IMR-90 (cell line): ENCODE measurements at regions not wholly inside any gene's neighbourhood (a gene's known extent, or its start where the extent isn't known, plus 50 kb on each side); places are given as distances from the start of the nearest gene placed in this dataset.

Experiments used
- ATAC-seq: fragments of 200-7000 bp; cut with Tn5 transposase; 2 replicates; pipeline ENCODE4 v1.9.1; 2020; ENCODE audit warnings: low read depth, mild to moderate bottlenecking, moderate library complexity
- BruUV-seq: library from RNA; stranded (reverse); fragments of 400-500 nt; replicated peaks from 2 replicates; lab custom pipeline; 2021; lab: Mats Ljungman, UMichigan
- CTCF ChIA-PET: fragments of 300-600 bp; formaldehyde crosslinking; extraction: SDS; loops from one replicate; lab custom pipeline; 2021; ENCODE audit warnings: antibody characterized with exemption; lab: Yijun Ruan, JAX
- POLR2A ChIA-PET: fragments of 300-600 bp; sonication (Branson Sonifier 250); formaldehyde crosslinking; loops from one replicate; lab custom pipeline; 2022; ENCODE audit warnings: antibody characterized with exemption; ENCODE audit not compliant: unreplicated experiment; lab: Charles Lee
- DNase-seq: peaks from one replicate; pipeline ENCODE4 v3.0.0; 2013
- H2AFZ ChIP-seq: replicated peaks from 2 replicates; pipeline ENCODE3; 2013; ENCODE audit warnings: low read length, mild to moderate bottlenecking; ENCODE audit not compliant: poor library complexity
- H2AK5ac ChIP-seq: 2 replicates; pipeline ENCODE4 v1.6.1; 2013; ENCODE audit warnings: low read depth, low read length, inconsistent platforms
- H2AK9ac ChIP-seq: replicated peaks from 2 replicates; pipeline ENCODE3; 2013; ENCODE audit warnings: mild to moderate bottlenecking, low read depth, low read length, moderate library complexity; ENCODE audit not compliant: poor library complexity
- H2BK120ac ChIP-seq: 2 replicates; pipeline ENCODE4 v1.6.1; 2013; ENCODE audit warnings: low read depth, low read length, inconsistent platforms
- H2BK15ac ChIP-seq: 3 replicates; pipeline ENCODE4 v1.6.1; 2013; ENCODE audit warnings: low read depth, low read length, inconsistent platforms
- H2BK20ac ChIP-seq: 2 replicates; pipeline ENCODE4 v1.6.1; 2013; ENCODE audit warnings: low read depth, mild to moderate bottlenecking, inconsistent platforms, low read length, moderate library complexity
- H2BK5ac ChIP-seq: 2 replicates; pipeline ENCODE4 v1.6.1; 2013; ENCODE audit warnings: mild to moderate bottlenecking, low read depth, low read length, inconsistent platforms; ENCODE audit not compliant: poor library complexity, severe bottlenecking
- H3K14ac ChIP-seq: replicated peaks from 2 replicates; pipeline ENCODE4 v1.6.1; 2013; ENCODE audit warnings: low read depth, low read length, inconsistent platforms
- H3K18ac ChIP-seq: 2 replicates; pipeline ENCODE4 v1.6.1; 2013; ENCODE audit warnings: low read depth, low read length, control low read depth
- H3K23ac ChIP-seq: 2 replicates; pipeline ENCODE4 v1.6.1; 2013; ENCODE audit warnings: low read depth, low read length, inconsistent platforms
- H3K27ac ChIP-seq: 2 replicates; pipeline ENCODE4 v1.5.1; 2013; ENCODE audit warnings: mild to moderate bottlenecking, control low read depth, low read length; ENCODE audit not compliant: insufficient read depth
- H3K27me3 ChIP-seq: 2 replicates; pipeline ENCODE4 v1.6.1; 2013; ENCODE audit warnings: low read length; ENCODE audit not compliant: control insufficient read depth, insufficient read depth
- H3K36me3 ChIP-seq: 2 replicates; pipeline ENCODE4 v1.6.1; 2013; ENCODE audit warnings: low read length, mixed read lengths; ENCODE audit not compliant: control insufficient read depth, insufficient read depth
- H3K4ac ChIP-seq: 2 replicates; pipeline ENCODE4 v1.6.1; 2013; ENCODE audit warnings: low read depth, low read length, inconsistent platforms
- H3K4me1 ChIP-seq: 2 replicates; pipeline ENCODE4 v1.6.1; 2013; ENCODE audit warnings: low read length, mixed read lengths; ENCODE audit not compliant: control insufficient read depth, insufficient read depth
- H3K4me2 ChIP-seq: 2 replicates; pipeline ENCODE4 v1.6.1; 2013; ENCODE audit warnings: low read depth, mild to moderate bottlenecking, control low read depth, low read length, moderate library complexity
- H3K4me3 ChIP-seq: 2 replicates; pipeline ENCODE4 v1.5.1; 2013; ENCODE audit warnings: low read depth, mild to moderate bottlenecking, control low read depth, low read length, moderate library complexity; ENCODE audit not compliant: insufficient read depth
- H3K56ac ChIP-seq: 2 replicates; pipeline ENCODE4 v1.6.1; 2013; ENCODE audit warnings: low read length, inconsistent platforms; ENCODE audit not compliant: insufficient read depth; ENCODE audit errors: extremely low read depth
- H3K79me1 ChIP-seq, 2 experiments: 2 replicates each; pipeline ENCODE4 v1.6.1; 2013; ENCODE audit warnings: low read length in 2 of 2, inconsistent platforms in 1 of 2, low read depth in 1 of 2
- H3K9ac ChIP-seq: 2 replicates; pipeline ENCODE4 v1.6.1; 2013; ENCODE audit warnings: low read depth, low read length, control low read depth
- H3K9me1 ChIP-seq: 2 replicates; pipeline ENCODE4 v1.6.1; 2013; ENCODE audit warnings: low read length, inconsistent platforms; ENCODE audit not compliant: insufficient read depth
- H3K9me3 ChIP-seq: 2 replicates; pipeline ENCODE4 v1.6.1; 2013; ENCODE audit warnings: low read length; ENCODE audit not compliant: control insufficient read depth, insufficient read depth
- H4K20me1 ChIP-seq: 2 replicates; pipeline ENCODE4 v1.6.1; 2013; ENCODE audit warnings: low read length, inconsistent platforms; ENCODE audit not compliant: insufficient read depth
- H4K5ac ChIP-seq: 2 replicates; pipeline ENCODE4 v1.6.1; 2013; ENCODE audit warnings: mild to moderate bottlenecking, low read depth, low read length, control low read depth
- H4K8ac ChIP-seq, 2 experiments: 2 replicates each; pipeline ENCODE4 v1.6.1; 2013; ENCODE audit warnings: low read depth in 2 of 2, low read length in 2 of 2, control low read depth in 1 of 2, inconsistent platforms in 1 of 2
- H4K91ac ChIP-seq: 2 replicates; pipeline ENCODE4 v1.6.1; 2013; ENCODE audit warnings: low read depth, low read length, inconsistent platforms; ENCODE audit not compliant: insufficient read depth
- MAFK ChIP-seq: IDR thresholded peaks from 2 replicates; pipeline ENCODE4 v1.6.1; 2012; ENCODE audit warnings: low read depth, low read length, improper control_type of control experiment
- RAD21 ChIP-seq: IDR thresholded peaks from 2 replicates; pipeline ENCODE4 v1.6.1; 2012; ENCODE audit warnings: low read length, improper control_type of control experiment
- RCOR1 ChIP-seq: IDR thresholded peaks from 2 replicates; pipeline ENCODE4 v1.6.1; 2012; ENCODE audit warnings: mild to moderate bottlenecking, low read length, improper control_type of control experiment; ENCODE audit not compliant: insufficient replicate concordance
- dilution Hi-C: fragments of 300-500 bp; cut with HindIII; formaldehyde crosslinking; loops from one replicate; pipeline ENCODE4 v1.14.3; 2018; ENCODE audit warnings: low sequenced_read_pairs; ENCODE audit not compliant: unreplicated experiment
- in situ Hi-C: fragments of 300-500 bp; cut with MboI; formaldehyde crosslinking; loops from 3 replicates; pipeline ENCODE4 v1.14.3; 2019; ENCODE audit warnings: low sequenced_read_pairs, inconsistent platforms, mixed read lengths
- intact Hi-C: fragments of 100-400 bp; cut with micrococcal nuclease; formaldehyde crosslinking; loops from 2 replicates; pipeline ENCODE4 v1.10.0; 2022

DNA sequence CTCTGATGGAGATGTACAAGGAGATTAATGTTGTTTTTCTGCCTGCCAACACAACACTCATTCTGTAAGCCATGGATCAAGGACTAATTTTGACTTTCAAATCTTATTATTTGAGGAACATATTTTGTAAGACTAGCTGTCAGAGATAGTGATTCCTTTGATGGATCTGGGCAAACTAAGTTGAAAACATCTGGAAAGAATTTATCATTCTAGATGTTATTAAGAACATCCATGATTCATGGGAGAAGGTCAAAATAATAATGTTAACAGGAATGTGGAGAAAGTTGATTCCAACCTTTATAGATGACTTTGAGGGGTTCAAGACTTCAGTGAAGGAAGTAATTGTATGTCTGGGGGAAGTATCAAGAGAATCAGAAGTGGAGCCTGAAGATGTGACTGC lies 196.8 kb downstream of the POSTN start:
- H3K18ac ChIP-seq: no peak overlapping the region
- in situ Hi-C loops (no loop called here), dilution Hi-C loops (no loop called here), intact Hi-C loops (no loop called here)
- H3K9ac ChIP-seq: no peak overlapping the region
- no peaks in the 10 kb centered on the region for H3K27me3 ChIP-seq
- H3K4me3 ChIP-seq: no peak overlapping the region
- no peak overlapping the region for H4K8ac ChIP-seq
- no peak overlapping the region for H2AFZ ChIP-seq
- H2BK15ac ChIP-seq: no peak overlapping the region
- no peak overlapping the region for H2BK20ac ChIP-seq
- no peak overlapping the region for H3K56ac ChIP-seq
- H2BK120ac ChIP-seq: no peak overlapping the region
- H2BK5ac ChIP-seq: no peak overlapping the region
- no peaks in the 10 kb centered on the region for H3K79me1 ChIP-seq
- no peak overlapping the region for H2AK9ac ChIP-seq
- peaks cover 3% of the 10 kb centered on the region; the same call in 1 of the 2 replicates for H3K4me1 ChIP-seq
- H3K9me1 ChIP-seq: no peaks in the 10 kb centered on the region
- no peak overlapping the region for H3K4me2 ChIP-seq
- H3K4ac ChIP-seq: no peak overlapping the region
- H3K14ac ChIP-seq: no peak overlapping the region
- H3K9me3 ChIP-seq: peaks cover 2% of the 10 kb centered on the region; the same call in 1 of the 2 replicates
- no TSS peak for BruUV-seq
- POLR2A ChIA-PET: no interaction called here
- no peak overlapping the region for H4K5ac ChIP-seq
- no peak overlapping the region for H3K27ac ChIP-seq
- H2AK5ac ChIP-seq: no peak overlapping the region
- DNase-seq: no peak
- no peak overlapping the region for H4K91ac ChIP-seq
- H4K20me1 ChIP-seq: no peaks in the 10 kb centered on the region
- no peak for TF ChIP-seq RCOR1
- no peak for TF ChIP-seq MAFK
- no peak for TF ChIP-seq RAD21
- no peak for ATAC-seq
- no peaks in the 10 kb centered on the region for H3K36me3 ChIP-seq
- CTCF ChIA-PET: no interaction called here
- H3K23ac ChIP-seq: no peak overlapping the region
